ENCODE measurements at regions not wholly inside any gene's neighbourhood (a gene's known extent, or its start where the extent isn't known, plus 50 kb on each side); places are given as distances from the start of the nearest gene placed in this dataset.
A peak's percentile ranks its signal among the peaks of the same experiment; 100 is the strongest.

GRCh38 chr5:20574576-20574975, 586.6 kb upstream of the CDH18 start:
- H3K4me3 ChIP-seq (replicated peaks; ENCODE audit: low read depth, low read length), result no peak overlapping the region
- DNase-seq (ENCODE audit: low read depth), result no peak
- TF ChIP-seq CTCF (IDR thresholded peaks at IDR 0.05; ENCODE audit: low read length, missing control alignments), result no peak

GRCh38 chr5:20572614-20573013, 584.6 kb upstream of the CDH18 start:
- no peak overlapping the region for H3K4me3 ChIP-seq (replicated peaks; ENCODE audit: low read depth, low read length)

GRCh38 chr5:20570486-20570885, 582.5 kb upstream of the CDH18 start:
- no peak for TF ChIP-seq CTCF (IDR thresholded peaks at IDR 0.05; ENCODE audit: low read length, missing control alignments)
- no peak overlapping the region for H3K4me3 ChIP-seq (replicated peaks; ENCODE audit: low read depth, low read length)
- peak; percentile 10 for DNase-seq (ENCODE audit: low read depth)

More at GRCh38 chr5:20572614-20573013, 584.6 kb upstream of the CDH18 start:
- peak; percentile 47 for TF ChIP-seq CTCF (IDR thresholded peaks at IDR 0.05; ENCODE audit: low read length, missing control alignments)
- peak; percentile 87 for DNase-seq (ENCODE audit: low read depth)

- H3K4me3 ChIP-seq (replicated peaks; ENCODE audit: low read depth, low read length), result no peak overlapping the region
- TF ChIP-seq CTCF (IDR thresholded peaks at IDR 0.05; ENCODE audit: low read length, missing control alignments), result no peak
Observed at GRCh38 chr5:20562544-20562943, 574.5 kb upstream of the CDH18 start.

GRCh38 chr5:20559845-20560244, 571.8 kb upstream of the CDH18 start:
- TF ChIP-seq CTCF (IDR thresholded peaks at IDR 0.05; ENCODE audit: low read length, missing control alignments), result no peak
- no peak overlapping the region for H3K4me3 ChIP-seq (replicated peaks; ENCODE audit: low read depth, low read length)
- no peak for DNase-seq (ENCODE audit: low read depth)

More at GRCh38 chr5:20562544-20562943, 574.5 kb upstream of the CDH18 start:
- no peak for DNase-seq (ENCODE audit: low read depth)

GRCh38 chr5:20556115-20556763, 568.2 kb upstream of the CDH18 start:
- no peak overlapping the region for H3K4me3 ChIP-seq (replicated peaks; ENCODE audit: low read depth, low read length)
- DNase-seq (ENCODE audit: low read depth), result peak; percentile 61
- no peak for TF ChIP-seq CTCF (IDR thresholded peaks at IDR 0.05; ENCODE audit: low read length, missing control alignments)

- no peak overlapping the region for H3K4me3 ChIP-seq (replicated peaks; ENCODE audit: low read depth, low read length)
- no peak for DNase-seq (ENCODE audit: low read depth)
- TF ChIP-seq CTCF (IDR thresholded peaks at IDR 0.05; ENCODE audit: low read length, missing control alignments), result peak; percentile 17
Observed at GRCh38 chr5:20555034-20555433, 567.0 kb upstream of the CDH18 start.
